HUES64 (cell line): ENCODE measurements at regions not wholly inside any gene's neighbourhood (a gene's known extent, or its start where the extent isn't known, plus 50 kb on each side); places are given as distances from the start of the nearest gene placed in this dataset.

Experiments
- H3K27ac ChIP-seq: 2 replicates; pipeline ENCODE4 v1.7.0; 2013; ENCODE audit warnings: low read depth, low read length, inconsistent platforms
- H3K27me3 ChIP-seq: 2 replicates; pipeline ENCODE4 v1.6.1; 2013; ENCODE audit warnings: mild to moderate bottlenecking, low read length; ENCODE audit not compliant: insufficient read depth
- H3K36me3 ChIP-seq: 2 replicates; pipeline ENCODE4 v1.6.1; 2013; ENCODE audit warnings: mild to moderate bottlenecking, low read length; ENCODE audit not compliant: insufficient read depth
- H3K4me1 ChIP-seq: 2 replicates; pipeline ENCODE4 v1.6.1; 2013; ENCODE audit warnings: mild to moderate bottlenecking, low read length, moderate library complexity; ENCODE audit not compliant: insufficient read depth
- H3K4me3 ChIP-seq: 2 replicates; pipeline ENCODE4 v1.5.1; 2013; ENCODE audit warnings: mild to moderate bottlenecking, low read length, moderate library complexity
- H3K9ac ChIP-seq: 2 replicates; pipeline ENCODE4 v1.6.1; 2013; ENCODE audit warnings: mild to moderate bottlenecking, low read depth, low read length
- H3K9me3 ChIP-seq: 2 replicates; pipeline ENCODE4 v1.6.1; 2013; ENCODE audit warnings: low read depth, low read length; ENCODE audit not compliant: insufficient read depth
- WGBS: fragments of 150-250, 120-280 bp; methylation state at CpG from one replicate; pipeline ENCODE4 v1.1.7; 2013; ENCODE audit warnings: missing lambda C conversion rate; 5-methylcytosine and 5-hydroxymethylcytosine counted together

DNA sequence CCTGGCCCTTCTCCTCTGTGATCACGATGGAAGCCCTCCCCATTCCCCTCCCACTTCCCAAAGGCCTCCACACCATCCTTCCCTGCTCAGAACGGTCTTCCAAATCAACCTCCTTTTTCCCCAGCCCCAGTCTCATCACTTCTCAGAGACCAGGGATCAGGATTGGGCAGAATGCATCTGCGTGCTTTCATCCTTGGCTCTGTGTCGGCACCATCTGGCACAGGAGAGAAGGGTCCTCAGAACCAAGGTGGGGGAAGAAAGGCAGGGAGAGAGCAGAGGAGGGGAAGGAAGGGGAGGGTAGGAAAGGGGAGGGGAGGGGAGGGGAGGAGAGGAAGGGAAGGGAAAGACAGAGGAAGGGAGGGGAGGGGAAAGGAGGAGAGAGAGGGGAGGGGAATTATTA lies 52.4 kb upstream of the FICD start:
- H3K36me3 ChIP-seq, result no peaks in the 10 kb centered on the region
- WGBS, result 61% methylated on average over 4 of the region's 4 CpGs

DNA sequence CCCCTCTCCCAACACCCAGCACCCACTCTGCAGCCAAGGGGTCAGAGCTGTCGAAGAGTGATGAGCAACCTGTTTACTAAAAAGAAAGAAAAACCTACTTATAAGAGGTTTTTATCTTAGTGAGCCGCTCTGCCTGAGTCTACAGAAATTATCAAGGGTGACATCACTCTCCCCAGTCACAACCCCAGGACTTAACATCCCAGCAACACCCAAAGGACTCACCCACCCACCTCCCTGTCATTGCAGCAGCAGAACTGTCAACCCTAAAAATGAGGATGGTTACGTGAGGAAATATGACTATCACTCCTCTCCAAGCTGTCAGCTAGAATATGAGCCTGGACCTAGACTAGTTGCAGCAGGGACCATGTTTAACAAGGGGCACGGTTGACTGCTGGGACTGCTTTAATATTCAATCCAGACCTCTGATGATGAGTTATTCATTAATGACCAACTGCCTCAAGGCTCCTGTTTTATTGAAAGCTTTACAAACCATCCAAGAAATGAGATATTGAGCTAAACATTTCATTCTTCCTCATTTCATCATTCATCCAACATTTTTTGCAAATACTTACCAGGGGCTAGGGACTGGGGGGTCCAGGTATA lies 53.9 kb upstream of the FICD start:
- no peaks in the 10 kb centered on the region for H3K27me3 ChIP-seq
- peaks cover 16% of the 10 kb centered on the region; the same call in 1 of the 2 replicates for H3K4me1 ChIP-seq
- WGBS, result 91% methylated on average over 3 of the region's 4 CpGs
- H3K9me3 ChIP-seq, result no peaks in the 10 kb centered on the region
- H3K36me3 ChIP-seq, result no peaks in the 10 kb centered on the region
- H3K4me3 ChIP-seq, result no peak overlapping the region
- H3K9ac ChIP-seq, result no peak overlapping the region
- H3K27ac ChIP-seq, result no peak overlapping the region

More for the DNA sequence above, 52.4 kb upstream of the FICD start:
- H3K4me1 ChIP-seq, result peaks cover 6% of the 10 kb centered on the region; the same call in 1 of the 2 replicates
- no peaks in the 10 kb centered on the region for H3K9me3 ChIP-seq
- no peak overlapping the region for H3K4me3 ChIP-seq
- H3K27me3 ChIP-seq, result no peaks in the 10 kb centered on the region
- no peak overlapping the region for H3K9ac ChIP-seq
- H3K27ac ChIP-seq, result no peak overlapping the region

- Histone ChIP-seq H3K4me3 (no peak overlapping the region), H3K36me3 (no peaks in the 10 kb centered on the region), H3K27ac (no peak overlapping the region), H3K4me1 (peaks cover 16% of the 10 kb centered on the region; the same call in 1 of the 2 replicates), H3K9me3 (no peaks in the 10 kb centered on the region), H3K9ac (no peak overlapping the region), H3K27me3 (no peaks in the 10 kb centered on the region)
- WGBS, result 82% methylated on average over 3 of the region's 3 CpGs
Observed at GRCh38 chr12:108459149-108459548, 55.9 kb upstream of the FICD start.

GRCh38 chr12:108457734-108458361 lies 57.2 kb upstream of the FICD start:
- no peak overlapping the region for H3K4me3 ChIP-seq
- H3K27ac ChIP-seq, result peak overlapping the region; percentile 34
- H3K36me3 ChIP-seq, result no peaks in the 10 kb centered on the region
- no peaks in the 10 kb centered on the region for H3K9me3 ChIP-seq
- H3K27me3 ChIP-seq, result no peaks in the 10 kb centered on the region
- H3K9ac ChIP-seq, result no peak overlapping the region
- WGBS, result 60% methylated on average over 7 of the region's 7 CpGs
- H3K4me1 ChIP-seq, result peaks cover 16% of the 10 kb centered on the region; the same call in 1 of the 2 replicates

GRCh38 chr12:108457006-108457733 lies 57.9 kb upstream of the FICD start:
- no peaks in the 10 kb centered on the region for H3K36me3 ChIP-seq
- peaks cover 16% of the 10 kb centered on the region; the same call in 1 of the 2 replicates for H3K4me1 ChIP-seq
- no peak overlapping the region for H3K4me3 ChIP-seq
- H3K27ac ChIP-seq, result peak overlapping the region; percentile 34
- no peaks in the 10 kb centered on the region for H3K9me3 ChIP-seq
- 55% methylated on average over 4 of the region's 4 CpGs for WGBS
- H3K9ac ChIP-seq, result no peak overlapping the region
- H3K27me3 ChIP-seq, result no peaks in the 10 kb centered on the region

DNA sequence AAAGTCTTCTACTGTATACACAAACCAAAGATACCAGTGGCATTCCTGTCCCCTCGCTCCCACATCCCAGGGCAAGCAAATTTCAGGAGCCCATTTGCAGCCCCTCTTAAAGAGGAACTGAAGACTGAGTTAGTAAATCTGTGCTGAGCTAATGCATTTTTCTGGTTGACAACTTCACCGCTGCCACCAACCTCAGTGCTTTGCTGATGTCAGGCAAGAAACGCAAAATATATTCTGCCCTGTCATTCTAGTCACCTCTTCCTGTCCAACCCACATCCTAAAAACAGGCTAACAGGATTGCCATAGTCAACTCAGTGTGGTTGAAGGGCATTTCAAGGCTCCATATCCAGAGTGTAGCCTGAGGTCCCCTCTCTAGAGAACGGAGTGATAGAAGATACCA lies 59.4 kb upstream of the FICD start:
- peaks cover 16% of the 10 kb centered on the region; the same call in 1 of the 2 replicates for H3K4me1 ChIP-seq
- no peak overlapping the region for H3K9ac ChIP-seq
- WGBS, result 89% methylated on average over 4 of the region's 4 CpGs
- H3K9me3 ChIP-seq, result no peaks in the 10 kb centered on the region
- no peaks in the 10 kb centered on the region for H3K27me3 ChIP-seq
- H3K4me3 ChIP-seq, result no peak overlapping the region
- no peak overlapping the region for H3K27ac ChIP-seq
- no peaks in the 10 kb centered on the region for H3K36me3 ChIP-seq

GRCh38 chr12:108454539-108455139 lies 60.4 kb upstream of the FICD start:
- Histone ChIP-seq H3K4me1 (peaks cover 16% of the 10 kb centered on the region; the same call in 1 of the 2 replicates), H3K27me3 (no peaks in the 10 kb centered on the region)

DNA sequence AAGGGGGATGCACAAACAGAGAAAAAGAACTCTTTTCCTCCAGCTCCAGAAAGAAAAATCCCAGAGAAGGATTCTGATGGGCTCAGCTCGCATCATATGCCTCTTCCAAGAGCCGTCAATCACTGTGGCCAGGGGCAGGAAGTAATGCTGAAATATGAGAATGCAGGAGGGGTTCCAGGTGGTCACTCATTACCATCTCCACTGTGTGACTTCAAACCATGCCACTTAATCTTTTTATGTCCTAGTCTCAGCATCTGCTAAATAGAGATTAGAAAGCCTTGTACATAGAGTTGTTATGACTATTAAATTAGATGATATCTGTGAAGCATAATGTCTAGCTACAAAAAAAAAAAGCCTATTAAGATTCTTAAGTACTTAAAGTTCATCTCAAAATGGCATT lies 65.6 kb upstream of the FICD start:
- Histone ChIP-seq H3K27me3 (no peaks in the 10 kb centered on the region), H3K4me3 (no peak overlapping the region), H3K4me1 (peaks cover 30% of the 10 kb centered on the region), H3K36me3 (no peaks in the 10 kb centered on the region), H3K9me3 (no peaks in the 10 kb centered on the region), H3K27ac (no peak overlapping the region), H3K9ac (no peak overlapping the region)
- 84% methylated on average over 2 of the region's 2 CpGs for WGBS

More at GRCh38 chr12:108454539-108455139, 60.4 kb upstream of the FICD start:
- Histone ChIP-seq H3K27ac (no peak overlapping the region), H3K9ac (no peak overlapping the region), H3K9me3 (no peaks in the 10 kb centered on the region), H3K4me3 (no peak overlapping the region), H3K36me3 (no peaks in the 10 kb centered on the region)
- WGBS, result 90% methylated on average over 5 of the region's 5 CpGs

DNA sequence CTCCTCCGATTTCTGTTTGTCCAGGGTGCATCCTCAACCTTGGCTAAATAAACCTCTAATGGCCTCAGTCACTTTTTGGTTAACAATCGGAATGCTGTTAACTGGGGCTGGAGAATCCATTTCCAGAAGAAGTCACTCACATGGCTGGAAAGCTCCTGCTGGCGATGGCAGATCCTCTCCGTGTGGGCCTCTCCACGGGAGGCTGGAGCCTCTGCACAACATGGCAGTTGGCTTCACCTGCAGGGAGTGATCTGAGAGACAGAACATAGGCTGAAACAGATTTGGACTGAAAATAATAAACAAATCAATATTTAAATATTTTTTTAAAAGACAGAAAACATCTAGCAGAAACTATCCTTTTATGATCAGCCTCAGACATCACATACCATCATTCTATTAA lies 66.8 kb upstream of the FICD start:
- Histone ChIP-seq H3K9ac (no peak overlapping the region), H3K4me3 (no peak overlapping the region), H3K27me3 (no peaks in the 10 kb centered on the region), H3K9me3 (no peaks in the 10 kb centered on the region), H3K4me1 (peaks cover 37% of the 10 kb centered on the region), H3K36me3 (no peaks in the 10 kb centered on the region), H3K27ac (no peak overlapping the region)
- 83% methylated on average over 5 of the region's 5 CpGs for WGBS

DNA sequence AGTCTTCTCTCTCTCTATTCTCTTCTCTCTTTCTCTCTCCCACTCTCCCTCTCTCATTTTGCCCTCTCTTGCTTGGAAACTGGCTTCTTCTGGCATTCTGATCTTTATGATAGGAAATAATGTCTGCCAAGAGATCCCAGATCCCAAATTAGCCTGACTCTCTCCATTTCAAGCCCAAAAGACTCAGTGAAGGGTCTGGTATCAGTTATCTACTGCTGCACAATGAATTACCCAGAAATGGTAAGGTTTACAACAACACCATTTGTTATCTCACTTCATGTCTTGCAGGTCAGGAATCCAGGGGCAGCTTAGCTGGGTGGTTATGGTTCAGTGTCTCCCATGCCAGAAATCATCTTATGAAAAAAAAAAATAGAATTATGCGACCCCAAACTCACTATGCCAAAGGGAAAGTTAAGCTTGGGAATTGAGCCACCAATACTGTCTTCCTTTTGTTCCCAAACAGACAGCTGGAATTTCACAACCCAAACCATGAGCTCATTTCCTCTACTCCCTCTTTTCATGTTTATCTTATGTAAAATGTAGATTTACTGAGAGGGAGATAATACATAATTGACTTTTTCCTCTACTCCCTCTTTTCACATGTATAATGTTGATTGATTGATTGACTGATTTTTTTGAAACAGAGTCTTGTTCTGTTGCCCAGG lies 67.8 kb upstream of the FICD start:
- peaks cover 47% of the 10 kb centered on the region for H3K4me1 ChIP-seq
- H3K9me3 ChIP-seq, result no peaks in the 10 kb centered on the region
- H3K27ac ChIP-seq, result no peak overlapping the region
- H3K4me3 ChIP-seq, result no peak overlapping the region
- H3K9ac ChIP-seq, result no peak overlapping the region
- WGBS, result 90% methylated on average over 1 of the region's 1 CpG
- no peaks in the 10 kb centered on the region for H3K27me3 ChIP-seq
- H3K36me3 ChIP-seq, result no peaks in the 10 kb centered on the region
